ENCODE measurements at regions not wholly inside any gene's neighbourhood (a gene's known extent, or its start where the extent isn't known, plus 50 kb on each side); places are given as distances from the start of the nearest gene placed in this dataset.

DNA sequence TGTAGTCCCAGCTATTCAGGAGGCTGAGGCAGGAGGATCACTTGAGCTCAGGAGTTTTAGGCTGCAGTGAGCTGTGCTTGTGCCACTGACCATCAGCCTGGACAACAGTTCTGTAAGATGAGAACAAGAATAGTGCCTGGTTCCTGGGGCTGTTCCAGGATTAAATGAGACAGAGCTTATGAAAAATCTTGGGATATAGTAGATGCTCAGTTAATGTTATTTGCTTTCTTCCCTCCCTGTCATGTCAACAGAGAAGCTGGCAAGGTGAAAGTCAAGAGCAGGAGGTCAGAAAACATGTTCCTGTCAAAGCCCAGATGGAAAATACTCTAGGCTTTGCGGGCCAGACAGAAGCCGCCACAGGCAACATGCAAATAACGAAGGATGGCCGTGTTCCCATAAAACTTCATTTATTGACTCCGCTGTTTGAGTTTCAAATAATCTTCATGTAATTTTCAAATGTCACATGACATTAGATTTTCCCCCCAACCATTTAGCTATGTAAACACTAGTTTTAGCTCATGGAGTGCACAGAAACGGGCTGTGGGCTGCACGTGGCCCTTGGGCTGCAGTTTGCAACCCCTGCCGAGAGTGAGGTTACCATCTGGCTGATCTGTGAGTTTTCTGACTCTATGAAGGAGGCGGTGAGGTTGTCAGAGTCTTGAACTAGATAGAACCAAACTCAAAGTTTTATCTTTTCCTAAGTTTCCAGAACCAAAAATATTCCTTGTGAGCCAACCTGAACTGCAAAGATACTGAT is 63.4 kb upstream of the PMEPA1 start:
- H3K79me2 ChIP-seq (ENCODE audit: control insufficient read depth, insufficient read depth, low read length), result no peaks in the 10 kb centered on the region
- H3K27me3 ChIP-seq (ENCODE audit: control insufficient read depth, extremely low read depth, insufficient read depth, low read length), result peaks cover 33% of the 10 kb centered on the region
- dilution Hi-C loops (cut with MboI; ENCODE audit: extremely low pct_ligation_motif_present, low sequenced_read_pairs), result no loop called here
- TF ChIP-seq EZH2 (IDR thresholded peaks at IDR 0.05; ENCODE audit: low read length), result no peak
- TF ChIP-seq, protein P1, sequence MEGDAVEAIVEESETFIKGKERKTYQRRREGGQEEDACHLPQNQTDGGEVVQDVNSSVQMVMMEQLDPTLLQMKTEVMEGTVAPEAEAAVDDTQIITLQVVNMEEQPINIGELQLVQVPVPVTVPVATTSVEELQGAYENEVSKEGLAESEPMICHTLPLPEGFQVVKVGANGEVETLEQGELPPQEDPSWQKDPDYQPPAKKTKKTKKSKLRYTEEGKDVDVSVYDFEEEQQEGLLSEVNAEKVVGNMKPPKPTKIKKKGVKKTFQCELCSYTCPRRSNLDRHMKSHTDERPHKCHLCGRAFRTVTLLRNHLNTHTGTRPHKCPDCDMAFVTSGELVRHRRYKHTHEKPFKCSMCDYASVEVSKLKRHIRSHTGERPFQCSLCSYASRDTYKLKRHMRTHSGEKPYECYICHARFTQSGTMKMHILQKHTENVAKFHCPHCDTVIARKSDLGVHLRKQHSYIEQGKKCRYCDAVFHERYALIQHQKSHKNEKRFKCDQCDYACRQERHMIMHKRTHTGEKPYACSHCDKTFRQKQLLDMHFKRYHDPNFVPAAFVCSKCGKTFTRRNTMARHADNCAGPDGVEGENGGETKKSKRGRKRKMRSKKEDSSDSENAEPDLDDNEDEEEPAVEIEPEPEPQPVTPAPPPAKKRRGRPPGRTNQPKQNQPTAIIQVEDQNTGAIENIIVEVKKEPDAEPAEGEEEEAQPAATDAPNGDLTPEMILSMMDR (optimal IDR thresholded peaks at IDR 0.05 in 1 of 3, IDR thresholded peaks at IDR 0.05 in 1 of 3, conservative IDR thresholded peaks at IDR 0.05 in 1 of 3; ENCODE audit: extremely low read depth in 1 of 3, insufficient read depth in 2 of 3, low read length in 3 of 3), result no peak
- FAIRE-seq, result no peak
- no peak overlapping the region for H3K4me3 ChIP-seq (ENCODE audit: control insufficient read depth in 2 of 3, extremely low read depth in 1 of 3, insufficient read depth in 2 of 3, low read depth in 1 of 3, low read length in 3 of 3)
- H3K9me3 ChIP-seq (ENCODE audit: control insufficient read depth, low read depth, low read length), result no peaks in the 10 kb centered on the region
- no peaks in the 10 kb centered on the region for H3K36me3 ChIP-seq (ENCODE audit: control insufficient read depth in 2 of 2, extremely low read depth in 1 of 2, insufficient read depth in 2 of 2, low read length in 2 of 2)
- H3K9ac ChIP-seq (ENCODE audit: control insufficient read depth, extremely low read depth, insufficient read depth, low read length), result no peak overlapping the region
- no peak for DNase-seq (ENCODE audit: low read depth, low spot score)
- no peaks in the 10 kb centered on the region for H4K20me1 ChIP-seq (ENCODE audit: control insufficient read depth, extremely low read depth, insufficient read depth, low read length)
- H3K9me1 ChIP-seq (ENCODE audit: control insufficient read depth, extremely low read depth, insufficient read depth, low read length), result no peaks in the 10 kb centered on the region
- H3K4me1 ChIP-seq (ENCODE audit: control insufficient read depth, extremely low read depth, insufficient read depth, low read length), result peaks cover 11% of the 10 kb centered on the region
- H3K27ac ChIP-seq (ENCODE audit: control insufficient read depth, insufficient read depth, low read length), result no peak overlapping the region
- peak overlapping the region; percentile 59 for H3K4me2 ChIP-seq (ENCODE audit: control insufficient read depth, extremely low read depth, insufficient read depth, low read depth, low read length)
- H2AFZ ChIP-seq (ENCODE audit: control insufficient read depth, low read length), result no peak overlapping the region

- H3K4me3 ChIP-seq (ENCODE audit: control insufficient read depth in 2 of 3, extremely low read depth in 1 of 3, insufficient read depth in 2 of 3, low read depth in 1 of 3, low read length in 3 of 3), result no peak overlapping the region
- TF ChIP-seq, protein P1 (optimal IDR thresholded peaks at IDR 0.05 in 1 of 3, IDR thresholded peaks at IDR 0.05 in 1 of 3, conservative IDR thresholded peaks at IDR 0.05 in 1 of 3; ENCODE audit: extremely low read depth in 1 of 3, insufficient read depth in 2 of 3, low read length in 3 of 3), result no peak
- TF ChIP-seq EZH2 (IDR thresholded peaks at IDR 0.05; ENCODE audit: low read length), result no peak
- peak overlapping the region; percentile 59 for H3K4me2 ChIP-seq (ENCODE audit: control insufficient read depth, extremely low read depth, insufficient read depth, low read depth, low read length)
- no peaks in the 10 kb centered on the region for H3K36me3 ChIP-seq (ENCODE audit: control insufficient read depth in 2 of 2, extremely low read depth in 1 of 2, insufficient read depth in 2 of 2, low read length in 2 of 2)
- FAIRE-seq, result peak; percentile 90
- dilution Hi-C loops (cut with MboI; ENCODE audit: extremely low pct_ligation_motif_present, low sequenced_read_pairs), result no loop called here
- DNase-seq (ENCODE audit: low read depth, low spot score), result peak; percentile 93
- H3K27ac ChIP-seq (ENCODE audit: control insufficient read depth, insufficient read depth, low read length), result no peak overlapping the region
- H3K79me2 ChIP-seq (ENCODE audit: control insufficient read depth, insufficient read depth, low read length), result no peaks in the 10 kb centered on the region
- H3K9ac ChIP-seq (ENCODE audit: control insufficient read depth, extremely low read depth, insufficient read depth, low read length), result no peak overlapping the region
- H2AFZ ChIP-seq (ENCODE audit: control insufficient read depth, low read length), result no peak overlapping the region
- H3K4me1 ChIP-seq (ENCODE audit: control insufficient read depth, extremely low read depth, insufficient read depth, low read length), result peaks cover 11% of the 10 kb centered on the region
- H3K9me3 ChIP-seq (ENCODE audit: control insufficient read depth, low read depth, low read length), result no peaks in the 10 kb centered on the region
- H3K9me1 ChIP-seq (ENCODE audit: control insufficient read depth, extremely low read depth, insufficient read depth, low read length), result no peaks in the 10 kb centered on the region
- H3K27me3 ChIP-seq (ENCODE audit: control insufficient read depth, extremely low read depth, insufficient read depth, low read length), result peaks cover 29% of the 10 kb centered on the region
- H4K20me1 ChIP-seq (ENCODE audit: control insufficient read depth, extremely low read depth, insufficient read depth, low read length), result no peaks in the 10 kb centered on the region
Measured at GRCh38 chr20:57772349-57772964, 62.6 kb upstream of the PMEPA1 start.
